ENCODE measurements at regions not wholly inside any gene's neighbourhood (a gene's known extent, or its start where the extent isn't known, plus 50 kb on each side); places are given as distances from the start of the nearest gene placed in this dataset.

- ATAC-seq = no peak
- Histone ChIP-seq H3K4me2 (no peak overlapping the region), H3K27ac (no peak overlapping the region), H3K4me3 (no peak overlapping the region), H3K9me3 (no peaks in the 10 kb centered on the region), H3K4me1 (no peaks in the 10 kb centered on the region)
- FAIRE-seq = no peak
- DNase-seq (ENCODE audit: low read depth in 1 of 2, low spot score in 1 of 2) = no peak
- ChIA-PET POLR2A (no interaction called here), CTCF (no interaction called here)
- TF ChIP-seq MAFK (IDR thresholded peaks at IDR 0.05; ENCODE audit: partially characterized antibody) (no peak), POLR2A (IDR thresholded peaks at IDR 0.05; ENCODE audit: low read length) (no peak), RAD21 (conservative IDR thresholded peaks at IDR 0.05 in 1 of 2, IDR thresholded peaks at IDR 0.05 in 1 of 2) (no peak), SREBF2 (IDR thresholded peaks at IDR 0.05) (no peak), MAZ (IDR thresholded peaks at IDR 0.05; ENCODE audit: borderline replicate concordance, low read depth, low read length) (no peak), HMGXB4 (CRISPR knock-in tag; IDR thresholded peaks at IDR 0.05; ENCODE audit: borderline replicate concordance) (no peak), CBX2 (IDR thresholded peaks at IDR 0.05; ENCODE audit: borderline replicate concordance, low read depth) (no peak)
Measured at GRCh38 chr3:180229113-180229512, 192.4 kb upstream of the PEX5L start.

- Histone ChIP-seq H3K4me2 (no peak overlapping the region), H3K4me1 (no peaks in the 10 kb centered on the region), H3K9me3 (no peaks in the 10 kb centered on the region), H3K27ac (no peak overlapping the region), H3K4me3 (no peak overlapping the region)
- CTCF ChIA-PET = no interaction called here
- FAIRE-seq (no peak), ATAC-seq (no peak), DNase-seq (ENCODE audit: low read depth in 1 of 2, low spot score in 1 of 2) (no peak)
- POLR2A ChIA-PET = no interaction called here
- TF ChIP-seq HOXA7 (CRISPR knock-in tag; IDR thresholded peaks at IDR 0.05) (no peak), BHLHE40 (IDR thresholded peaks at IDR 0.05; ENCODE audit: low read depth, low read length) (no peak), BCL3 (IDR thresholded peaks at IDR 0.05) (no peak), RCOR1 (IDR thresholded peaks at IDR 0.05; ENCODE audit: low read depth, low read length) (no peak), SMC3 (IDR thresholded peaks at IDR 0.05) (no peak), RARB (CRISPR knock-in tag; IDR thresholded peaks at IDR 0.05) (no peak), E2F6 (IDR thresholded peaks at IDR 0.05; ENCODE audit: borderline replicate concordance, low read depth) (no peak), HDAC2 (IDR thresholded peaks at IDR 0.05) (no peak), MAX (IDR thresholded peaks at IDR 0.05) (no peak), ZFP36 (IDR thresholded peaks at IDR 0.05; ENCODE audit: borderline replicate concordance, partially characterized antibody) (no peak), TFCP2L1 (CRISPR knock-in tag; IDR thresholded peaks at IDR 0.05) (no peak), KDM1A (IDR thresholded peaks at IDR 0.05; ENCODE audit: low read depth) (no peak), EHMT2 (IDR thresholded peaks at IDR 0.05; ENCODE audit: low read depth) (no peak), ELK1 (IDR thresholded peaks at IDR 0.05; ENCODE audit: low read depth, low read length) (no peak), ZNF302 (CRISPR knock-in tag; IDR thresholded peaks at IDR 0.05) (no peak), RAD21 (conservative IDR thresholded peaks at IDR 0.05 in 1 of 2, IDR thresholded peaks at IDR 0.05 in 1 of 2) (no peak)
- 6% methylated on average over 2 of the region's 2 CpGs for whole genome bisulfite sequencing (ENCODE audit: missing lambda C conversion rate)
Measured at GRCh38 chr3:180239939-180240338, 203.2 kb upstream of the PEX5L start.
